CD4-positive, alpha-beta T cell treated with Interferon alpha-2 for 1 hour (primary cell): ENCODE measurements at regions not wholly inside any gene's neighbourhood (a gene's known extent, or its start where the extent isn't known, plus 50 kb on each side); places are given as distances from the start of the nearest gene placed in this dataset.
"Not testable (repeated sequence)": the region's sequence is repeated elsewhere in the genome, so short reads cannot be mapped to it uniquely, and the experiment has no call there.

Experiments used
- DNase-seq, 2 donors: peaks; one replicate each; pipeline ENCODE4 v3.0.0-alpha.2; 2020 to 2022

DNA sequence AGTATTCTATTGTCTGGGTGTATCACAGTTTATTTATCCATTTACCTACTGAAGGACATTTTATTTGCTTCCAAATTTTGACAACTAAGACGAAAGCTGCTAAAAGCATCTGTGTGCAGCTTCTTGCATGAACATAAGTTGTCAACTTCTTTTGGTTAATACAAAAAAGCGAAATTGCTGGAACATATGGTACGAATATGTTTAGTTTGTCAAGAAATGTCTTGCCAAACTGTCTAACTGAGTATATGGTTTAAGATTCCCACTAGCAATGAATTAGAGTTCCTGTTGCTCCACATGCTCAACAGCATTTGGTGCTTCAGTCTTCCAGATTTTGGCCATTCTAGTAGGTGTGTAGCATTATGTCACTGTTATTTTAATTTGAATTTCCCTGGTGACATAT, 372.3 kb upstream of the NRXN1 start:
- DNase-seq: no peak

DNA sequence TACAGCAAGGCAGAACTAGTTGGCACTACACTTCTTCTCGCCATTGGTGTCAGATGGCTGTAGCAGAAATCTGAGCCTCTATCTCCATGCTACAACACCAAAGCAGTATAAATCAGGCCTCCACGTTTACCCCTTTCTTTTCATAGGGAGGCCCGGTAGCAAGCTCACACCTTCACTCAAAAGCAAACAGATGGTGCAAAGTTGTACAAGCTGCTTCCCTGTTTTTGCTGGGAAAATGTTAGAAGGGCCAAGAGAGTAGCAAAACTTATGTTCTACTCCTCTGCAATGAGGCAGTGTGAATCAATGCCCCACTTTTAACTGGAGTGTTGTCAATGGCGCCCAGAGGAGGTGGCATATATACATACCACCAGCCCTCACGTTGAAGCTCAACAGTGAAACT, 369.6 kb upstream of the NRXN1 start:
- no peak for DNase-seq

DNA sequence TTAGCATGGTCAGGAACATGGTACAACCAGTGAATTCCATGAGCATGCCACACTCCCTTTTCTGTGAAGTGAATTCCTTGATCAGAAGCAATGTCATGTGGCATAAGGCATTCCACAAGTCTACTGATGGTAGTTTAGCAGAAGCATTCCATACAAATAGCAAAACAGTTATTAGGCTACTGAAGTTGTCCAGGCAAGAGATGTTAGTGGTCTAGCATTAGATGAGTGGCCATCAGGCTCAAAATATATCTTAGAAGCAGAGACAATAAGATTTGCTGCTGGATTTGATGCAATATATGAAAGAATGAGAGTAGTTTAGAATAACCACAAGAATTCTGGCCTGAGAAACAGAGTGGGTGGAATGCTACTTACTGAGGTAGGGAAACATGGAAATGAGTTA, 355.3 kb upstream of the NRXN1 start:
- no peak for DNase-seq

DNA sequence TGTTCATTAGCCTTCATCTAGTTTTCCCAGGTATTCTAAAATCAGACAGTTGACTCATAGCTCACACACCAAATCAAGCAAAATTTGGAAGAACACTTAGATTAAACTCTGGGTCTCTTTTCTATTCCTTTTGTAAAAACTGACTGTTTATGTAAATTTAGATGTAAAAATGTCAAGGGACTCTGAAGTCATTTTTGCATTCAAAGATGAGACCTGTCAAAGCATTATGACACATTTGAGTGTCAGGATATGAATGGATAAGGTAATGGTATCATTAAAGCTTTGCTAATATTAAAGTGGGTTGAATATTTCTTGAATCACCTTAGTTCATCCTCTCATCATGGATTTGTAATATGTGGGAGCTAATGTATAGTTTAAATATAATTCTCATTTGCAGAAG, 348.1 kb upstream of the NRXN1 start:
- DNase-seq: no peak

DNA sequence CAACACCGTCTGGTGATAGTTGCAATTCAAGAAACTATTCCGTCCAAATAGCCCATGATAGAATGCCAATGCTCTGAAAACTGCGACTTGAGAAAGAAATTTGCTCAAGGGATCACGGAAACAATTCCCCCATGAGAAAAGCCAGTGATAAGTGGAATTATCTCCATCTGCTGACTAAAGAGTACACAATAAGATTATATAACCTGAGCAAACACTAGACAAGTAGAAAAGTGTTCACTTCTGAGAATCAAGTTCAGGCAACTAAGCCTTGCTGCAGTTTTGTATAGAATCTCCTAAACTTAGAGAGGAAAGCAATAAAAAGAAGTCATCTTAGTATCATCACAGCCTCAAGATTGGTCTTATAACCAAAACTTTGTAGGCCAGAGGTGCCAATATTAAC, 336.3 kb upstream of the NRXN1 start:
- DNase-seq: no peak

DNA sequence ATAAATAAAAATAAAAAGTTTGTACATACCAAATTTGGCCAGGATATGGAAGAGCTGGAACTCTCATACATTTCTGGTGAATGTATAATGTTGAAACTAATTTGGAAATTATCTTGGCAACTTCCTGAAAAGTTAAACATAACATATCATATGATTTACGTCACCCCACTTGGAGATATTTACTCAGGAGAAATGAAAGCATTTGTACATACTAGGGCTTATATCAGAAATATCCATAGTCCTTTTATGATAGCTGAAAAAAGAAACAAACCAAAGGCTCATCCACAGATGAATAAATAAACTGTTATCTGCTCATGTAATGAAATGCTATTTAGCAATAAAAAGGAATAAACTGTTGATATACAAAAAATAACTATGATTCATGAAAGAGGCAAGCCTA, 318.2 kb upstream of the NRXN1 start:
- no peak for DNase-seq

DNA sequence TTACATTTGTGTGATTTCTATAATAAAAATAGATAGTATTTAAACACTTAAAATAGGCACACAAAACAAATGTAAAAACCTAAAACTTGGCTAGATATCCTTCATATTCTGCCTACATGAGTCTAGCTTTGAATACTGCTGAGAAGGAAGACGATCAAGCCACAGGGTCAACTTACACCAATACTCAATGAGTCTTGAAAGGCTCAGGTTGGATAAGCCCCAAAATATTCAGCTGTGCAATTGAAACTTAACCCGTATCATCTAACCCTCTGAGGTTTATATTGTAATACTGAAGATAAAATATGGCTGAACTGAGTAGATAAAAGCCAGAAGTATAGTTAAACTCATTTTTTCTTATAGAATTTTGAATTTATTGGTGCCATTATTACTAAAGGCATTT, 313.0 kb upstream of the NRXN1 start:
- no peak for DNase-seq

DNA sequence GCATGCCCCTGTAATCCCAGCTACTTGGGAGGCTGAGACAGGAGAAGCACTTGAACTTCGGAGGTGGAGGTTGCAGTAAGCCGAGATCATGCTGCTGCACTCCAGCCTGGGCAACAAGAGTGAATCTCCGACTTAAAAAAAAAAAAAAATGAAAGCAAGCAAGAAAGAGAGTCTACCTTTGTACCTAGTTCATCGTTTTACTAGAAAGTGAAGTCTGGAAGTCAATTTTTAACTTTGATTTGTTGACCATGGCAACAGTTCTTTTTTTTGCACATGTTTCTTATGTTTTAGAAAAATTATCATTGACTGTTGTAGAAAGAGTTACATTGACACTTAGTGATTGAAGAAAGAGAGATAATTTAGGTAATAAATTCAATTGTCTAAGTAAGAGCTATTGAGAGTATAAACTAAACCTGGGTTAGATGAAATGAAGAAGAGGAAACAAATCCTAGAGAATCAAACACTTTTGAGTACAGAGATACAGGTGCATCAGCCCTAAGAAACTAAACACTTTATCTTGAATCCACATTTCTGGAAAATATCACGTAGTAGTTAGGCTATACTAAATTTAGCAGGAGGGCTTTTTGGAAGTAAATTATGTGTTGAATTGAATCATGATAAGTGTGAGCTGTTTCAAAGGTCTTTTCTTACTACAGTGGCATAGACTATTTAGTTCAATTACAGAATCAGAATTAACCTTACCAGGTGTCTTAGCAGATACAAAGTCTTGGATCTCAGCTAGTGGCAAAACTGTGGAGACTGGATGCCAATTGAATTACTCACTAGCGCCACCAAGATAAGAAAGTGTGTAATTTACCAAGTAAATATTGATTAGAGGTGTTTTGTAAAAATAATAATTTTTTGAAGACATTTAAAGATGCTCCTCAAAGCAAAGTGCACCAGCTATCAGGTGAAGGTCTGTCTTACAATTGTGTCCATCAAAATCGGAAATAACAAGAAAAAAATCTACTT, 303.4 kb upstream of the NRXN1 start:
- no peak for DNase-seq

DNA sequence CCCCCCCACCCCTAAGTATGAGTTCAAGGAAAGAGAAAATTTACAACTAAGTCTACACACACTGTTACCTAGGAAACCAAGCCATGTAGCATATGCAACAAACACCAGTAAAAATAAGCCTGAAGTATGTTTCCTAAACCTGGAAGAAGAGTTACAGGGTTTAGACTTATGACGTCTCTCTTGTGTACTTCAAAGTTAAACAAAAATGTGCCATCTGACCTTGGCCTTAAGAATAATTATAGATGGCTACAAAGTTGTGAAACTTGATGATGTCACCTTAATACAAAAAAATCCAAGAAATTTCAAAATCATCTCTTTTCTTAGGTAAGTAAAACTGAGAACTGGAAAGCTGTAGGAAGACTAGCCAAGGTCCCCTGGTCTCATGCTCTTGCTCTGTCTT, 297.6 kb upstream of the NRXN1 start:
- DNase-seq: no peak

DNA sequence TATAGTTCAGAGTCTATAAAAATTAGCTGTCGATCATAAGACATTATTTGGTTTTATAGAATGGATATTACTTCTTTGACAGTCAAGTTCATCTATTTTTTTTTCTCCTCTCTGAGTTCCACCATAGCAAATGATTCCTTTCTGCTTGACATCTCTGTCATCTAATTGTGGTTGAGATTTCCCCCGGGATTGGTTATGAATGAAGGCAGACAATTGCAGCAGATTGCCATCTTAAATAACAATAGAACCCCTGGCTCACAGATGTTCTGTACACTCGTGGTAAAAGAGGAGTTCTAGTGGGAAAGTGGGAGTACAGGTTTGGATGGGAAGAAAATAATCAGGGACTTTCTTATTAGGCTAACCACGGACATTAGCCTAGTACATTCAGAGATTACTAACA, 292.1 kb upstream of the NRXN1 start:
- DNase-seq: no peak

DNA sequence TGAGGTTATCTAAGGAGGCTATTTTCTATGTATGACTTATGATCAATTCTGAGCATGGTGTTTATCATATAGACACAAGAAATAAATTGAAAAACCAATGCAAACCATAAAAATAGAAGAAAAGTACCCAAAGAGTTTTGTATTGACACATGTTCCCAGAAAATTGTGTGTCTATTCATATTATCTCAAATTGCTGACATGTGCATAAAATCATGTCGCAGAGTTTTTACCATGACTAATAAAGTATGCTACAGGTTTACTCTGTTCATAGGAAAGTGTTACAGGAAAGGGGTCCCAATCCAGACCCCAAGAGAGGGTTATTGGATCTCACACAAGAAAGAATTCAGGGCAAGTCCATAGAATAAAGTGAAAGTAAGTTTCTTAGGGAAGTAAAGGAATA, 290.7 kb upstream of the NRXN1 start:
- DNase-seq: no peak

DNA sequence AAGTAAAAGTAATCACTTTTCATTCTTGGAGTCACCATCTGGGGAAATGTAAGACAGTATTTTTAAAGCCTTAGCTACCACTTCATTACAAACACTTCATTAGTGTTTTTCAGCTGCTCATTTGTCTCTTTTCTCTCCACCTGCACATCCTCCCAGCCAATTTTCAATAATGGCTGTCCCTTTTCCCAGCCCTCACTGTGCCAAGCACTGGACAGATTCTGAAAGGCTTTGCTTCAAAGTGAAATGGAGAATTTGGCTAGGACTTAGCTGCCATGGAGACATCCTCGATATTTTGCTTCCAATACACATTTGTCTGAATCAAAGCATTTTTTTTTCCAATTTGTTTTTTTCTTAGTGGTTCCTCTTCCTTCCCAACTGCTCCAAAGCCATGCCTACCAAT, 272.4 kb upstream of the NRXN1 start:
- no peak for DNase-seq

DNA sequence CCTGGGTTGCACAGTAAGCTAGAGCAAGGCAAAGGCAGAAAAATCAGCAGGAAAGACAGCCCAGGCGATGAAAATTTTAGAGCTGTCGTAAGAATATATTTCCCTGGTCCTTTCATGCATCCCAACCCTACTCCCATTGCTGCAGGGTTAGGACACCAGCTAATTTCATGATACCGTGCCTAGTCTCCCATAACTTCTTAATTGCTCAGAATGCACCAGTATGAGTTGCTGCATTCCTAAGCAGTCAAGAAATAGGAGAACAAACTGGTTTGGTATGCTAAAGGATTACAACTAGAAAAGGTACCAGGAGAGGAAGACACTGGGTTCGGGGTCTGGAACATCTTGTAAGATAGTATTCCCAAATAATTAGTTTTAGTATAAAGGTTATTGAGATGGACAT, 269.4 kb upstream of the NRXN1 start:
- DNase-seq: no peak

DNA sequence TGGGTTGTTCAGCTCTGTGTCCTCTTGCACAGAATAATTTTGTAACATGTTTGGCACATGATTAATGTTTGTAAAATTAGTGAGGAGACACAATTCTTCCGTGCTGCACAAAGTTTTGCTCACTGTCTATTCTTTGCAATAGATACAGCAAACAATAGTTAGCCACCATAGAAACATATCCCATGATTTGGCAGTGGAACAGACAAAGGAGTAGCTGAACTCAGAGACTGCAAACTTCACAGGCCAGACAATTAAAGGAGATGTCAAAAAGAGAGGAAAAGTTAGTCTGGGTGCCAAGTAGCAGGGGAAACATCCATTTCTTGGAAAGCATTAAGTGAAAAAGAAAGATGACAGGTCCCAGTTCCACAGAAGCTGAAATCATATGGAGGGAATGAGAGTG, 267.4 kb upstream of the NRXN1 start:
- DNase-seq: no peak

DNA sequence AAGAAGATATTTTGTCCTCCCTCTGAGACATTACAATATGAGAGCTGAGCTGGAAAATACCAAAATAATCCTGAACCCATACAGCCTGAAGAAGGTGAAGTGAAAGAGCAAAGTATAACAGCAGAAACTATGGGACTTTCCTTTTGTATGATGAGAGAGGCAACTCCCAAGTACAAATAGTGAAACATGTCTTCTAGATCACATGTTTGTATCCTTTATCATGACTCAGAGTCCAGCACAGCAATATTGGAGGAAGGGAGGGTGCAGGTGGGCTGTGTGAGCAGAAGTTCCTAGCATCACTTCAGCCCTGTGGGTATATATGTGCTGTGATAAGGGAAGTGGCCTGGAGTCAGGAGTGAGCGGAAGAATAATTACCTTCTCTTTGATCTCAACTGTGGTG, 265.6 kb upstream of the NRXN1 start:
- no peak for DNase-seq

DNA sequence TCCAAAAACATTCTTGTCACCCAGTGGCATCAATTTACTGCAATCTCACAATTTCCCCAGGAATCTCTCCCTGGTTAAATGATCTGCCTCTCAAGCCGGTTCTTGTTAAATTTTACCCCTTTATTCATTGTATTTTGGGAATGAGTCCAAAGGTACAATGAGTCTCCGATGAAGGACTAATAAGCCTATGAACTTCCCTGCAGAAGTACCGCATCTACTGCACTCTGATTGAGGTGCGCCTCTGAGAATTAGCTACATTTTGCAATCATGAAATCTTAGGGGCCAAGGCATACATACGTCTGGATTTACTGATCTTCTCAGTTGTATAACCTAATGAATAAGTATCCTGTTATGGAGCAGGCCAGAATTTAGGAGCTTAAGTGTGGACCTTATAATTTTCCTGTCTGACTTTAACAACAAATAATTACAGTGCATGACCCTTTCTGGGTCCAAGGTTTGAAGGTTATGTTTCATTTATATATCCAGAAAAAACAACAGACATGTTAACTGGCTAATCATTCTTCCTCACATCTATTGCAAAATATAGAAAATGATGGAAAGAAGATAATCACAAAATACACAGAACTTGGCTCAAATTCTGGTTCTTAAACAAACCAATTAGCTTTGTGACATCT, 261.8 kb upstream of the NRXN1 start:
- DNase-seq: no peak

DNA sequence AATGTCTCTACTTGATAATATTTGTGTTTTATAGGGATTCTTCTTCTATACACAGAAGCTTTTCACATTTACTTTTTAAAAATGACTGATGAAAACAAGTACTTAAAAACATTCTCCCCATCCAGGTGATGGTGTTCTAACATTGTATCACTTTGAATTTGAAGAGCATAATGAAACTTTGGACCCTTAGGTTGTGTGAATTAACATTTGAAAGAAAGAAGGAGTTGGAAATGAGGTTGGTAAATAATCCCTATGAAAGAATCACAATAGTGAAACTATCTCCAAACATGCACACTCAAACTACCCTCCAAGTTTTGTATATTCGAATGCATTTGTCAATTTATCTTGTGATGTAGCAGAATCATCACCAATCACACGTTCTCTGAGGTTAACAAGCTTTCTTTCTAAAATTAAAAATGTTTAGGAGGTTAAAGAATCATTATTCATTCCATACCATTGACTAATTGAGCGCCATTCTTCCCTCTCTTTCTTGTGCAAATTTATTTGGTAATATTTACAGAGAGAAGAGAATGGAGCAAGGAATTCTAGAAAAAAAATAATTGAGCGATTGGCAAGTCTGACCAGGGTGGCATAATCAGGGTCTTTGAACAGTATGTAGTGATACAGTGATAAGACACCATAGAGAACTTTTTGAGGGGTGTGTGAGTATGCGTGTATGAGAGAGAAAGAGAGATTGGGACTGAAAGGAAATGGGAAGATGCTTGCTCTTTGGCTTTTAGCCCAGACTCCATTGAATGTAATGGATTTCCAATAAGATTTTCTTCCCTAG, 260.0 kb upstream of the NRXN1 start:
- DNase-seq: no peak

DNA sequence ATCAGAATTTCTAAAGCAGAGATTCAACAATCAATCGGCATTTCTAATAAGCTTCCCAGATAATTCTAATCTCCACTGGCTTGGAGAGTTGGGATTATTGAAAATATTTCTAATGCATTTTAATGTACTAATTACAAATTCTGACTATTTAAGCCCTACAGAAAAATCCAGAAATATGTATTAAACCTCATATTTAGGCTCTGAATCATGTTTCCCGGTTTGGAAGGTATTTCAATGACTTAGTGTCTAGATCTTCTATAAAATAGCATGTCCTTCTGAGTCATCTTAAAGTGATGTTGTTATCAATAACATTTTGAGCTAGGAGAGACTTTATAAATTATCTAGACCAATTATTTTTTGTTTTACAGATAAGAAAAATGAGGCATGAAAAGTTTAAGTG, 258.8 kb upstream of the NRXN1 start:
- no peak for DNase-seq

DNA sequence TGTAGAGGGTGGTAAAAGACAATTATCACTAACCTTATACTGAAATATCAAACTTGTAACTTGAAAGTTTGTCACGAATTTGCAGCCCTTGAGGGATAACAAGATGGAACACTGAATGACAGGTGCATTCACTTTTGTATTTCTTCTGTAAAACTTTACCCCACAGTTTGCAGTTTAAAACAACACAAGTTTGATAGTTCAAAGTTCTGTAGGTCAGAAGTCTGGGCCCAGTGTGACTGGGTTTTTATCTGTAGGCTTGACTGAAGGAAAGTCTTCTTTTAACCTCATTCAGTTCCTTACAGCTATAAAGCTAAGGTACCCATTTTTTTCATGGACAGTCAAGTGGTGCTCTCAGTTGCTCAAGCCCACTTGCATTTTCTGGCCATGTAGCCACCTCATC, 257.1 kb upstream of the NRXN1 start:
- DNase-seq: no peak

DNA sequence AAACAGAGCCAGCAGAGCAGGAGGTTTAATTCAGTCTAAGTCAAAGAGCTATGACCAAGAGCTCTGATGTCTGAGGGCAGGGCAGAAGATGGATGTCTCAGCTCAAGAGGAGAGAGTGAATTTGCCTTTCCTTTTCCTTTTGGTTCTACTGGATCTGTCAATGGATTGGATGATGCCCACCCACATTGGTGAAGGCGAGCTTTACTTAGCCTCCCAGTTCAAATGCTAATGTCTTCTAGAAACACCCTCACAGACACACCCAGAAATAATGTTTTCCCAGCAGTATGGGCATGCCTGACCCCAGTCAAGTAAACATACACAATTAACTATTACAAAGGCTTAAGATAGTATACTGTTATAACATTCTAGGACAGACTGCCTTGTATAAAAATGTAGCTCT, 236.3 kb upstream of the NRXN1 start:
- DNase-seq: no peak

DNA sequence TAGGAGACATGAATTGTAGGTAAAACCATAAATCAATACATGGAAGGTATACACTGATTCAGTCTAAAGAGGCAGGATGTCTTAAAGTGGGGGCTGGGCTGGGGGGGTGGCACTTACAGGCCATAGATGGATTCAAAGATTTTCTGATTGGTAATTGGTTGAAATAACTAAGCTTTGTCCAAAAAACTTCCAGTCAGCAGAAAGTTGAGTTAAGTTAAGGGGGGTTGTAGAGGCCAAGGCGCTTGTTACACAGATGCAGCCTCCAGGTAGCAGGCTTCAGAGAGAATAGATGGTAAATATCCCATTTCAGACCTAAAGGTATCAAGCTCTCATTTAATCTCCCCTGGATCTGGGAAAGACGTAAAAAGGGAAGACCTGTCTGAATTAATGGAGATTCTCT, 233.6 kb upstream of the NRXN1 start:
- DNase-seq: no peak

DNA sequence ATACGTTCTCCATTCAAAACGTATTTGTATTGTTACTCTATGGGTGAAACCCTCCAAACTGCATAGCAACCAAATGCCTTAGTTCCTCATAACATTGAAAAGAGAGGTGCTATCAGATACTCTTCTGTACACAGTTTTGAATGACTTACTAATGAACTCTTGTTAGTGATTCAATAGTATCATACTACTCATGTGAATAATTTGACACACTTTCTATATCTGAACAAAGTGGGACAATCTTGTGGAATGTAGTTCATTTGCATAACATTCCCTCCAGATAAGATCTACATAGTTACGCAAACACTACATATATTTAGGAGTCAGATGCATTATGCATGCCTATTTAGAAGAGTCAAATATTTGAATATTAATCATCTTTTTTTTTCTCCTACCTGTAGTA, 232.0 kb upstream of the NRXN1 start:
- DNase-seq: no peak

DNA sequence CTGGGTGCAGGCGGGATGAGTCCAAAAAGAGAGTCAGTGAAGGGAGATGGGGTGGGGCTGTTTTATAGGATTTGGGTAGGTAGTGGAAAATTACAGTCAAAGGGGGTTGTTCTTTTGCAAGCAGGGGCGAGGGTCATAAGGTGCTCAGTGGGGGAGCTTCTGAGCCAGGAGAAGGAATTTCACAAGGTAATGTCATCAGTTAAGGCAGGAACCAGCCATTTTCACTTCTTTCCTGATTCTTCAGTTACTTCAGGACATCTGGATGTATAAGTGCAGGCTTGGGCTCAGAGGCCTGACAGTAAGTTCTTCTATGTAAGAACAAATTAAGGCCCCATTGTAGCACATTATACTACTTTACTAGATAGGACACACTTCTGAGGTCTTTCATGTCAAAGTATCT, 231.2 kb upstream of the NRXN1 start:
- DNase-seq: not testable (repeated sequence)

DNA sequence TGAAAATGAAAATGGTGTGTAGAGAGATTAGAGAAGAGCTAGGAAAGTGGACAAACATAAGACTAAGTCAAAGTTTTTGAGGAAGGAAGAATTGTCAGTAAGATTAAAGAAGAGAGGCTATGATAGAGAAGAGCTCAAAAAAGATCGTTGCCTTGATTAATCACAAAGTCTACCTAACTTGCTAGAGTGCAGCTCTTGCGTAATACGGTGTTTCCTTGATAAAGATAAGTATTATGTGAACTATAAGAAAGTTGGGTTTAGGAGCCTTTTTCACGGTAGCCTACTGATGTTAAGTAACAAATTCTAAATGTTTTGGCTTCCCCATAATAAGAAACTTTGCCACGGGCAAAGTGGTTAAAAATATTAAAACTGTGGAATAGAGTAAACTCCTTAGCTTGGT, 226.4 kb upstream of the NRXN1 start:
- no peak for DNase-seq
